ENCODE measurements at regions not wholly inside any gene's neighbourhood (a gene's known extent, or its start where the extent isn't known, plus 50 kb on each side); places are given as distances from the start of the nearest gene placed in this dataset.

- H3K9me3 ChIP-seq (ENCODE audit: control insufficient read depth, low read length), result no peaks in the 10 kb centered on the region
- H3K27ac ChIP-seq (ENCODE audit: low read depth, low read length, severe bottlenecking), result no peak overlapping the region
- WGBS, 2 experiments (ENCODE audit: insufficient coverage in 2 of 2), result 72 to 77% methylated on average over 2 of the region's 3 CpGs
- peaks cover 3% of the 10 kb centered on the region for H3K4me1 ChIP-seq (ENCODE audit: control insufficient read depth, insufficient read depth, low read length, poor library complexity, severe bottlenecking)
- no peaks in the 10 kb centered on the region for H3K36me3 ChIP-seq (ENCODE audit: control insufficient read depth, insufficient read depth, low read length)
- no peak overlapping the region for H3K4me3 ChIP-seq (ENCODE audit: extremely low read depth, insufficient read depth, low read length, poor library complexity, severe bottlenecking)
Measured at GRCh38 chr14:44027397-44027796, 479.7 kb downstream of the FSCB start.

GRCh38 chr14:44010595-44010994, 496.5 kb downstream of the FSCB start:
- Histone ChIP-seq H3K4me1 (ENCODE audit: control insufficient read depth, insufficient read depth, low read length, poor library complexity, severe bottlenecking) (no peaks in the 10 kb centered on the region), H3K36me3 (ENCODE audit: control insufficient read depth, insufficient read depth, low read length) (no peaks in the 10 kb centered on the region), H3K27ac (ENCODE audit: low read depth, low read length, severe bottlenecking) (no peak overlapping the region), H3K4me3 (ENCODE audit: extremely low read depth, insufficient read depth, low read length, poor library complexity, severe bottlenecking) (no peak overlapping the region), H3K9me3 (ENCODE audit: control insufficient read depth, low read length) (no peaks in the 10 kb centered on the region)

DNA sequence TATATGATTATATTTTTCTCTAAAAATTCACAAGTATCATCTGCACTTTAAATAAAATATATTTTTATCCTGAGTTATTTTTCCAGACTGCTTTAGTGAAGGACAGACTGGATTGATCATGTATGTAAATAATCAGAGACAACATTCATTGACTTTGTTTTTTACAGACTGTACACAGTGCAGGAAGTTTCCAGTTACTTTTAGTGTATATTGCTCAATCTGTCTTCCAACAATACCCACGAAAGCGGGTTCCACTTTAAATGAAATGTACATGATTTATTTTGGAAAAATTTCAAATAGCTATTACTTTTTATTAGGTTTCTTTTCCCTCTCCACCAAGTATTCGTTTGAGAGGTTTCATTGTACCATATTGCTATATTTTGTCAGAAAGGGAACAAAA, 497.0 kb downstream of the FSCB start:
- Histone ChIP-seq H3K36me3 (ENCODE audit: control insufficient read depth, insufficient read depth, low read length) (no peaks in the 10 kb centered on the region), H3K4me1 (ENCODE audit: control insufficient read depth, insufficient read depth, low read length, poor library complexity, severe bottlenecking) (no peaks in the 10 kb centered on the region), H3K9me3 (ENCODE audit: control insufficient read depth, low read length) (no peaks in the 10 kb centered on the region), H3K4me3 (ENCODE audit: extremely low read depth, insufficient read depth, low read length, poor library complexity, severe bottlenecking) (no peak overlapping the region), H3K27ac (ENCODE audit: low read depth, low read length, severe bottlenecking) (no peak overlapping the region)
- no CpG with 5 or more reads among the region's 3 CpGs for whole genome bisulfite sequencing, 2 experiments (ENCODE audit: insufficient coverage in 2 of 2)

GRCh38 chr14:44009642-44010041, 497.4 kb downstream of the FSCB start:
- Histone ChIP-seq H3K9me3 (ENCODE audit: control insufficient read depth, low read length) (no peaks in the 10 kb centered on the region), H3K27ac (ENCODE audit: low read depth, low read length, severe bottlenecking) (no peak overlapping the region), H3K4me1 (ENCODE audit: control insufficient read depth, insufficient read depth, low read length, poor library complexity, severe bottlenecking) (no peaks in the 10 kb centered on the region), H3K4me3 (ENCODE audit: extremely low read depth, insufficient read depth, low read length, poor library complexity, severe bottlenecking) (no peak overlapping the region), H3K36me3 (ENCODE audit: control insufficient read depth, insufficient read depth, low read length) (no peaks in the 10 kb centered on the region)
- no CpG with 5 or more reads among the region's 1 CpG for WGBS, 2 experiments (ENCODE audit: insufficient coverage in 2 of 2)

GRCh38 chr14:43988989-43989388, 518.1 kb downstream of the FSCB start:
- no peaks in the 10 kb centered on the region for H3K36me3 ChIP-seq (ENCODE audit: control insufficient read depth, insufficient read depth, low read length)
- H3K4me1 ChIP-seq (ENCODE audit: control insufficient read depth, insufficient read depth, low read length, poor library complexity, severe bottlenecking), result no peaks in the 10 kb centered on the region
- no peaks in the 10 kb centered on the region for H3K9me3 ChIP-seq (ENCODE audit: control insufficient read depth, low read length)
- H3K27ac ChIP-seq (ENCODE audit: low read depth, low read length, severe bottlenecking), result no peak overlapping the region
- no peak overlapping the region for H3K4me3 ChIP-seq (ENCODE audit: extremely low read depth, insufficient read depth, low read length, poor library complexity, severe bottlenecking)

DNA sequence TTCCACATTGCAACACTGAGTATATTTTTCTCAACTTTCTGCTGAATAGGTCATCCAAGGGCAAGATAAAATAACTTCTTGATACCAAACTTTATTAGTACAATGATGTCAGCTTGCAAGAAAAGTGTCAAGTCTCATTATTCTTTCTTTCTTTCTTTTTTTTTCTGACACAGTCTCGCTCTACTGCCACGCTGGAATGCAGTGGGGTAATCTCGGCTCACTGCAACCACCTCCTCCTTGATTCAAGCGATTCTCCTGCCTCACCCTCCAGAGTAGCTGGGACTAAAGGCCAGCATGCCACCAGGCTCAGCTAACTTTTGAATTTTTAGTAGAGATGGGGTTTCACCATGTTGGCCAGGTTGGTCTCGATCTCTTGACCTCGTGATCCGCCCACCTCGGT, 523.4 kb downstream of the FSCB start:
- Histone ChIP-seq H3K27ac (ENCODE audit: low read depth, low read length, severe bottlenecking) (no peak overlapping the region), H3K4me1 (ENCODE audit: control insufficient read depth, insufficient read depth, low read length, poor library complexity, severe bottlenecking) (no peaks in the 10 kb centered on the region), H3K36me3 (ENCODE audit: control insufficient read depth, insufficient read depth, low read length) (no peaks in the 10 kb centered on the region), H3K4me3 (ENCODE audit: extremely low read depth, insufficient read depth, low read length, poor library complexity, severe bottlenecking) (no peak overlapping the region), H3K9me3 (ENCODE audit: control insufficient read depth, low read length) (no peaks in the 10 kb centered on the region)
- WGBS, 2 experiments (ENCODE audit: insufficient coverage in 2 of 2), result 87% methylated on average over 4 of the region's 8 CpGs; no CpG with 5 or more reads in 1 of the 2 experiments

DNA sequence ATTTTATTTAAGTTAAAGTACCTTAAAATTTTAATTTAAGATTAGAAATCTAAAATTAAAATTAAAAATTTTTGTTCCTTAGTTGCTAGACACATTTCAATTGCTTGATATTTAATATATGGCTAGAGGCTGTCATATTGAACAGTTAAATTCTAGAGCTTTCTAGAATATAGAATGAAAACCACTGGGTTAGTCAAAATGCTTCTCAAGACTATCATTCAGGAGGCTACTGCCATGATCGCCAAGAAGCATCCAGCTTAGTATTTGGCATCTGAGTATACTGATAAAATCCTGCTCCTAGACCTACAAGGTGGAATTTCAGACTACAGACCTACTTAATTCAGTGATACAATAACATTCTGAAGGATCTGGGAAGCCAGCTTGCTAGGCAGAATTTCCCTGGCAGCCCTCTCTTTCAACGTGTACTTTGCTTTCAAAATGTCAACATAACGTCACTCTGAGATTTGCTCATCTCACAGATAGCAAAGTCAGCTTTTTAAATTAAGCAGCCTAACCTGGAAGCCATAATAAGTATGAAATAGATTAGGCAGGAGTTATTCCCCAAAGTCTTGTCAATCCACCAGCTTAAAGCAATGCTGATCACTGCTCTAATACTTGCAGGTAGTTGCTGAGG, 525.8 kb downstream of the FSCB start:
- WGBS, 2 experiments (ENCODE audit: insufficient coverage in 2 of 2), result 57 to 83% methylated on average over 1 of the region's 3 CpGs
- Histone ChIP-seq H3K27ac (ENCODE audit: low read depth, low read length, severe bottlenecking) (no peak overlapping the region), H3K4me1 (ENCODE audit: control insufficient read depth, insufficient read depth, low read length, poor library complexity, severe bottlenecking) (no peaks in the 10 kb centered on the region), H3K9me3 (ENCODE audit: control insufficient read depth, low read length) (no peaks in the 10 kb centered on the region), H3K36me3 (ENCODE audit: control insufficient read depth, insufficient read depth, low read length) (no peaks in the 10 kb centered on the region), H3K4me3 (ENCODE audit: extremely low read depth, insufficient read depth, low read length, poor library complexity, severe bottlenecking) (no peak overlapping the region)

- H3K27ac ChIP-seq (ENCODE audit: low read depth, low read length, severe bottlenecking), result no peak overlapping the region
- no peaks in the 10 kb centered on the region for H3K9me3 ChIP-seq (ENCODE audit: control insufficient read depth, low read length)
- H3K4me3 ChIP-seq (ENCODE audit: extremely low read depth, insufficient read depth, low read length, poor library complexity, severe bottlenecking), result no peak overlapping the region
- no peaks in the 10 kb centered on the region for H3K36me3 ChIP-seq (ENCODE audit: control insufficient read depth, insufficient read depth, low read length)
- 78 to 83% methylated on average over 1 of the region's 5 CpGs for WGBS, 2 experiments (ENCODE audit: insufficient coverage in 2 of 2)
- no peaks in the 10 kb centered on the region for H3K4me1 ChIP-seq (ENCODE audit: control insufficient read depth, insufficient read depth, low read length, poor library complexity, severe bottlenecking)
Measured at GRCh38 chr14:43956741-43957140, 550.3 kb downstream of the FSCB start.

- WGBS, 2 experiments (ENCODE audit: insufficient coverage in 2 of 2), result no CpG with 5 or more reads among the region's 3 CpGs
- peak overlapping the region; percentile 33 for H3K27ac ChIP-seq (ENCODE audit: low read depth, low read length, severe bottlenecking)
- no peaks in the 10 kb centered on the region for H3K4me1 ChIP-seq (ENCODE audit: control insufficient read depth, insufficient read depth, low read length, poor library complexity, severe bottlenecking)
- H3K9me3 ChIP-seq (ENCODE audit: control insufficient read depth, low read length), result no peaks in the 10 kb centered on the region
- no peak overlapping the region for H3K4me3 ChIP-seq (ENCODE audit: extremely low read depth, insufficient read depth, low read length, poor library complexity, severe bottlenecking)
- H3K36me3 ChIP-seq (ENCODE audit: control insufficient read depth, insufficient read depth, low read length), result no peaks in the 10 kb centered on the region
Measured at GRCh38 chr14:43949400-43949799, 557.7 kb downstream of the FSCB start.

DNA sequence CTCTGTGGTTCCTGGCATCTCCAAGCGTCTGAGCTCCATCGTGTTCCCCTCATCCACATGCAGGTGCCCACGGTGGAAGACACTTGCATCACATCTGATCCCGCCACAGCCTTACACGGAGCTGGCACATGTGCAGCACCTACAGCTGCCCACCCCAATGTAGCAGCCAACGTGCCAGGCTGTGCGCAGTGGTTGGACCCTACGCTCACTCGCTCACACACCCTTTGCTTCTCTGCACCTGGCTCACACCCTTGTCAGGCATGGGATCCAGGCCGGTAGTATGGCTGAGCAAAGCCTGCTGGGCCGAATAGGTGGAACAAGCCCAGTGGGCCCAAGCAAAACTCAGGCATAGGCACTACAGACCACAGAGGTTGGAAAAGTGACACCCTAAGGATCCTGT, 567.2 kb downstream of the FSCB start:
- H3K4me1 ChIP-seq (ENCODE audit: control insufficient read depth, insufficient read depth, low read length, poor library complexity, severe bottlenecking), result no peaks in the 10 kb centered on the region
- WGBS, 2 experiments (ENCODE audit: insufficient coverage in 2 of 2), result 86 to 87% methylated on average over 11 of the region's 11 CpGs

GRCh38 chr14:43938588-43939281, 568.3 kb downstream of the FSCB start:
- Histone ChIP-seq H3K9me3 (ENCODE audit: control insufficient read depth, low read length) (no peaks in the 10 kb centered on the region), H3K36me3 (ENCODE audit: control insufficient read depth, insufficient read depth, low read length) (no peaks in the 10 kb centered on the region), H3K4me3 (ENCODE audit: extremely low read depth, insufficient read depth, low read length, poor library complexity, severe bottlenecking) (no peak overlapping the region), H3K4me1 (ENCODE audit: control insufficient read depth, insufficient read depth, low read length, poor library complexity, severe bottlenecking) (no peaks in the 10 kb centered on the region), H3K27ac (ENCODE audit: low read depth, low read length, severe bottlenecking) (no peak overlapping the region)
- 89 to 91% methylated on average over 21 to 22 of the region's 25 CpGs for WGBS, 2 experiments (ENCODE audit: insufficient coverage in 2 of 2)

More for the DNA sequence above, 567.2 kb downstream of the FSCB start:
- Histone ChIP-seq H3K36me3 (ENCODE audit: control insufficient read depth, insufficient read depth, low read length) (no peaks in the 10 kb centered on the region), H3K4me3 (ENCODE audit: extremely low read depth, insufficient read depth, low read length, poor library complexity, severe bottlenecking) (no peak overlapping the region), H3K27ac (ENCODE audit: low read depth, low read length, severe bottlenecking) (no peak overlapping the region), H3K9me3 (ENCODE audit: control insufficient read depth, low read length) (no peaks in the 10 kb centered on the region)
